OCI-LY1 (cell line): ENCODE measurements at regions not wholly inside any gene's neighbourhood (a gene's known extent, or its start where the extent isn't known, plus 50 kb on each side); places are given as distances from the start of the nearest gene placed in this dataset.

Source experiments
- H2AFZ ChIP-seq: fragments of 200-600 bp; sonication (generic), shearing (Covaris generic); 2 replicates; pipeline ENCODE4 v1.6.0; 2014; ENCODE audit warnings: antibody characterized with exemption, mild to moderate bottlenecking, low read length
- H3F3A ChIP-seq: fragments of 200-600 bp; sonication (generic), shearing (Covaris generic); 2 replicates; pipeline ENCODE4 v1.6.0; 2014; ENCODE audit warnings: mild to moderate bottlenecking, antibody characterized with exemption, low read length, moderate library complexity; ENCODE audit not compliant: insufficient read depth
- H3K27ac ChIP-seq: fragments of 200-600 bp; sonication (generic); 2 replicates; pipeline ENCODE4 v1.5.1; 2014; ENCODE audit warnings: low read length, mixed run types, mild to moderate bottlenecking, low read depth; ENCODE audit not compliant: poor library complexity, severe bottlenecking
- H3K27me3 ChIP-seq: fragments of 200-600 bp; sonication (generic); 2 replicates; pipeline ENCODE4 v1.6.0; 2014; ENCODE audit warnings: antibody characterized with exemption, mild to moderate bottlenecking, low read length, moderate library complexity; ENCODE audit not compliant: insufficient read depth
- H3K36me3 ChIP-seq: fragments of 200-600 bp; sonication (generic); 2 replicates; pipeline ENCODE4 v1.6.1; 2014; ENCODE audit warnings: mild to moderate bottlenecking, antibody characterized with exemption, low read length, moderate library complexity, mixed read lengths; ENCODE audit not compliant: insufficient read depth
- H3K4me1 ChIP-seq: fragments of 200-600 bp; sonication (generic); 2 replicates; pipeline ENCODE4 v1.5.1; 2014; ENCODE audit warnings: mild to moderate bottlenecking, low read length, moderate library complexity; ENCODE audit not compliant: insufficient read depth, severe bottlenecking
- H3K4me2 ChIP-seq: fragments of 200-600 bp; sonication (generic), shearing (Covaris generic); 2 replicates; pipeline ENCODE4 v1.6.1; 2014; ENCODE audit warnings: low read length
- H3K4me3 ChIP-seq: fragments of 200-600 bp; sonication (generic); 2 replicates; pipeline ENCODE4 v1.5.1; 2014; ENCODE audit warnings: low read length, low read depth, mild to moderate bottlenecking, mixed read lengths; ENCODE audit not compliant: poor library complexity, severe bottlenecking
- H3K79me2 ChIP-seq: fragments of 200-600 bp; shearing (Covaris generic); 2 replicates; pipeline ENCODE4 v1.6.1; 2016; ENCODE audit warnings: mixed run types, low read length, mixed read lengths; ENCODE audit not compliant: insufficient read depth
- H3K9ac ChIP-seq: fragments of 200-600 bp; sonication (generic), shearing (Covaris generic); 2 replicates; pipeline ENCODE4 v1.6.1; 2014; ENCODE audit warnings: mild to moderate bottlenecking, low read length, mixed read lengths
- H3K9me2 ChIP-seq: fragments of 200-600 bp; sonication (generic), shearing (Covaris generic); 2 replicates; pipeline ENCODE4 v1.6.1; 2014; ENCODE audit warnings: low read depth, mild to moderate bottlenecking, low read length, mixed read lengths
- H3K9me3 ChIP-seq: fragments of 200-600 bp; shearing (Covaris generic); 2 replicates; pipeline ENCODE4 v1.6.1; 2014; ENCODE audit warnings: low read length, mixed read lengths
- H4K20me1 ChIP-seq: fragments of 200-600 bp; sonication (generic), shearing (Covaris generic); 2 replicates; pipeline ENCODE4 v1.6.0; 2016; ENCODE audit warnings: mild to moderate bottlenecking, low read length; ENCODE audit not compliant: insufficient read depth
- CTCF ChIP-seq: fragments of 200-600 bp; sonication (generic), shearing (Covaris generic); IDR thresholded peaks from 2 replicates; pipeline ENCODE4 v1.5.1; 2017; ENCODE audit warnings: mild to moderate bottlenecking, antibody characterized with exemption, low read length, moderate library complexity, mixed read lengths
- EZH2 ChIP-seq: fragments of 200-600 bp; sonication (generic), shearing (Covaris generic); IDR thresholded peaks from 2 replicates; pipeline ENCODE4 v1.8.0; 2017; ENCODE audit warnings: borderline replicate concordance, mixed run types, mild to moderate bottlenecking, antibody characterized with exemption, low read length, moderate library complexity, mixed read lengths

- TF ChIP-seq CTCF: no peak
- no peak for TF ChIP-seq EZH2
- H2AFZ ChIP-seq: no peak overlapping the region
These were observed 682.6 kb downstream of the ZBBX start for GRCh38 chr3:166697495-166697894.

GRCh38 chr3:166696103-166696502, 684.0 kb downstream of the ZBBX start:
- H3K27ac ChIP-seq: no peak overlapping the region
- no peak overlapping the region for H3K4me2 ChIP-seq
- no peaks in the 10 kb centered on the region for H3K27me3 ChIP-seq
- no peaks in the 10 kb centered on the region for H3F3A ChIP-seq
- no peak overlapping the region for H3K4me3 ChIP-seq
- H3K4me1 ChIP-seq: no peaks in the 10 kb centered on the region
- TF ChIP-seq CTCF (no peak), EZH2 (no peak)
- no peaks in the 10 kb centered on the region for H3K9me3 ChIP-seq
- no peaks in the 10 kb centered on the region for H4K20me1 ChIP-seq
- no peaks in the 10 kb centered on the region for H3K36me3 ChIP-seq
- no peaks in the 10 kb centered on the region; the same call in 1 of the 2 replicates for H3K79me2 ChIP-seq
- no peaks in the 10 kb centered on the region for H3K9me2 ChIP-seq
- no peak overlapping the region for H2AFZ ChIP-seq
- no peak overlapping the region for H3K9ac ChIP-seq

More at GRCh38 chr3:166697495-166697894, 682.6 kb downstream of the ZBBX start:
- Histone ChIP-seq H4K20me1 (no peaks in the 10 kb centered on the region), H3K79me2 (no peaks in the 10 kb centered on the region; the same call in 1 of the 2 replicates), H3K9ac (no peak overlapping the region), H3K27ac (no peak overlapping the region), H3K4me3 (no peak overlapping the region), H3K9me3 (no peaks in the 10 kb centered on the region), H3K4me1 (no peaks in the 10 kb centered on the region), H3K4me2 (no peak overlapping the region), H3K36me3 (no peaks in the 10 kb centered on the region), H3F3A (no peaks in the 10 kb centered on the region), H3K9me2 (no peaks in the 10 kb centered on the region), H3K27me3 (no peaks in the 10 kb centered on the region)

GRCh38 chr3:166688665-166689064, 691.4 kb downstream of the ZBBX start:
- H3K27ac ChIP-seq: no peak overlapping the region
- H2AFZ ChIP-seq: no peak overlapping the region
- H3K27me3 ChIP-seq: no peaks in the 10 kb centered on the region
- no peaks in the 10 kb centered on the region for H3K79me2 ChIP-seq
- no peak overlapping the region for H3K4me2 ChIP-seq
- no peaks in the 10 kb centered on the region for H3K36me3 ChIP-seq
- H3K4me1 ChIP-seq: no peaks in the 10 kb centered on the region
- H3K4me3 ChIP-seq: no peak overlapping the region
- no peaks in the 10 kb centered on the region for H4K20me1 ChIP-seq
- no peaks in the 10 kb centered on the region for H3K9me2 ChIP-seq
- H3K9ac ChIP-seq: no peak overlapping the region
- TF ChIP-seq CTCF (no peak), EZH2 (no peak)
- H3K9me3 ChIP-seq: no peaks in the 10 kb centered on the region
- no peaks in the 10 kb centered on the region for H3F3A ChIP-seq
